CD4-positive, alpha-beta T cell treated with Interleukin-4 for 4 hours (primary cell): ENCODE measurements at regions not wholly inside any gene's neighbourhood (a gene's known extent, or its start where the extent isn't known, plus 50 kb on each side); places are given as distances from the start of the nearest gene placed in this dataset.
"Not testable (repeated sequence)": the region's sequence is repeated elsewhere in the genome, so short reads cannot be mapped to it uniquely, and the experiment has no call there.

Source experiments
- DNase-seq: peaks from one replicate; pipeline ENCODE4 v3.0.0-alpha.2; 2020

DNA sequence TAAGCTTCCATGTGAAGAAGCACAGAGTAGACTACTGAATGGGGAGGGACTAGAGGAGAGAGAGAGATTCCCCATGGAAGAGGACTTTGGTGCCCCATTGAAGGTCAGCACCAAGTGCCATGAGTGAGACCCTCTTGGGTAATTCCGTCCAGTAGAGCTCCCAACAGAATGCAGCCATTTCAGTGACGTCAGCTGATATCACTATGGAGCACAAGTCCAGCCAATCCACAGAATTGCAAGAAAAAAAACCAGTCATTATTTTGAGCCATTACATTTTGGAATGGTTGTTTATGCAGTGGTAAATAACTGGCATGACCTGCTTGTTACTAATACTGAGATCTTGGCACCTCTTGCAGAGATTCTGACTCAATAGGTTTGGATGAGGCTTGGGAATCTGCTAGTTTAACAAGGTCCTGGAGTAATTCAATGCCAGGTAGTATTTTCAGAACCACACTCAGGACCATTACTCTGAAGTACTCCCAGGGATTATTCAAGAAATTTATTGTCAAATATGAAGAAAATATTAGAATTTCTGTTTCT lies 52.6 kb upstream of the SP8 start:
- DNase-seq = no peak

DNA sequence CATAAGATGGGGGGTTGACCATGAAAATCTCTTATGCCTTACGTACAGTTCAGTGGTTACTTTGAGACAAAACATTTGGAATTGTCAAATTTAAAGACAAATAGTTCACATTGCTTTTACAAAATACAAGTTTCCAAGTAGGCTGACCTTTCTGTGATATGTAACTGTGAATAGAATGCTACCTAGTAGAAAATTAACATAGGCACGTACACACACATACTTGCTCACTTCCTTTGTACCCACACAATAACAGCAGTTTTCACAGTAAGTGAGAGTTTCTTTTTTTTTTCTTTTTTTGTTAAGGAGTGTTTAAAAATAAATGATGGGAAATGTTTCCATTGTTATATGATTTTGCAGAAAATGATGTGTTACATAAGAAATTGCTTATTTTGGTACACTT lies 53.3 kb upstream of the SP8 start:
- DNase-seq = no peak

DNA sequence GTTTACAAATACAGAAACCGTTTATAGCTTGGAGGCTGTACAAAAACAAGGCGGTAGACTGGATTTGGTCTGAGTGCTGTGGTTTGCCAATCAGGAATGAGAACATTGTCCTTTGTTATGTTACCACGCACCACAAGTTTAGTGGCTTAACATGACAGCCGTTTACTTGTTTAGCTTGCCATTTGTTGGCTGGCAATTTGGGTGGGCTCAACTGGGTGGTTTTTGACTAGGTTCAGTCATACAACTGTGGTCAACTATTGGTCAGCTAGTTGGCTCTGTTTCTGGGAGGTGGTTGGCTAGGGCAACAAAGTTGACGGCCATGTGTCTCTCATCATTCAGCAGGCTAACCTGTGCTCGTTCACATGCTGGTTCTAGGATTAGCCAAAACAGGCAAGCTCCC lies 60.1 kb upstream of the SP8 start:
- DNase-seq = no peak

DNA sequence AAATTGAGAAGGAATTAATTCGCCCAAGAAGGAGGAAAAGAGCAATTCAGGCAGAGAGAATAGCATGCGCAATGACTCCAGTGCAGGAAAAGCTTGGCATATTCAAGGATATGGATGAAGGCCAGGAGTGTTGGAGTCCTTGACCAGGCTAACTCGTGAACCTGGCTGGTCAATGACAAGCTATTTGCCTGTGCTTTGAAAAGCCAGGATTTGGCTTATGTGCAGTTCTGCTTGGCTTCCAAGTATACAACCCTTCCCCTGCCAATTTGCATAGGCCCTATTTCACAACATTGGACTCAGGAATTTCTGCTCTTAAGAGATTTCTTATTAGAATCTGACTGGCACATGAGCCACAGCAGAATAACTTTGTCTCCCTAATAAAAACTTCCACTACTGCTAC lies 72.3 kb upstream of the SP8 start:
- no peak for DNase-seq

DNA sequence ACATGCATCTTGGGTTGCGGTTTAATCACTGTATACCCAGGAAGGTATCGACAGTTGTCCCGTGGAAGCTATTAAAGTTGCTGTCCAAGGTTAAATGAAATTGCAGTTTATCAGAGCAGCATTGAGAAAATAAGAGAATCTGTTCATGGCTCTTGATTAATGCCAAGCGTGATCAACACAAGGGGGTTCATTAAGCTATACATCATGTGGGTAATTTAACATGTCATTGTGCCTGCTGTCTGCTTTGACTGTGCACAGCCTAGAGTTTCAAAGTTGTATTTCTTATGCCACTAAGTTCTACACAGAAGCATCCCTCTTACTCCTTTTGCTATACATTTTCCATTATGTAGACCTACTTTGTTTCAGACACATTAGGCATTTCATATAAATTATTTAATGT lies 74.8 kb upstream of the SP8 start:
- no peak for DNase-seq

DNA sequence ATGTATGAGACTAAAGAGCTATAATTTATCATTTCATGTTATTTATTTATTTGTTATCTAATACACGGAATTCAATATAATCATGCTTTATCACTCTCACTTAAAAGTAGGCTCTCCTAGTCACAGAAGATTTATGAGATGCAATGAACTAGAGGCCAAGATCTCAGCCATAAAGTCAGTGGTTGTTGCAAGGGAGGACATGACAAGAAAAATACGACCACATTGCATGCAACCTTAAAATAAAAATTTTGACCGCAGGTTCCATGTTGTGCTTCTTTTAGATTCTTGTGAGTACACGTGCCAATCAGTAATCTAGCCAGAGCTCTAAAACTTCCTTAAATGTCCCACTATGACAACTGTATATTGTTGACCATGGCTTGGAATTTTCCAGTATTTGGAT lies 75.9 kb upstream of the SP8 start:
- no peak for DNase-seq

DNA sequence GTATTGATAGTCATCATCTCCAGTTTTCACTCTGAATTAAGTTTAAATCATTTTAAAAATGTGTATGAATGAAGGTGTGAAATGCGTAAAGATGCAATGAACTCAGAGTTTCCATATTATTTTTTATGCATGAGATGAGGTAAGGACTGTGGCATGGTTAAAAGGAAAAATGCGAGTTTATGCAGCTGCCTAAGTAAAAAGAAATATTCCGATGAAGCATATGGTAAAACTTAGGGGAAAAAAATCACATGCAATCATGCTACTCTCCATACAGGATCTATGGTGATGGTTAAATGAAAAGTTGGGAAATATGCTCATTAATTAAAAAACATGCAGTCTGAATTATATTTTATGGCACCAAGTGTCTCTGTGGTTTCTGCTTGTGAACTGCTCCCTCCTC lies 77.5 kb upstream of the SP8 start:
- no peak for DNase-seq

DNA sequence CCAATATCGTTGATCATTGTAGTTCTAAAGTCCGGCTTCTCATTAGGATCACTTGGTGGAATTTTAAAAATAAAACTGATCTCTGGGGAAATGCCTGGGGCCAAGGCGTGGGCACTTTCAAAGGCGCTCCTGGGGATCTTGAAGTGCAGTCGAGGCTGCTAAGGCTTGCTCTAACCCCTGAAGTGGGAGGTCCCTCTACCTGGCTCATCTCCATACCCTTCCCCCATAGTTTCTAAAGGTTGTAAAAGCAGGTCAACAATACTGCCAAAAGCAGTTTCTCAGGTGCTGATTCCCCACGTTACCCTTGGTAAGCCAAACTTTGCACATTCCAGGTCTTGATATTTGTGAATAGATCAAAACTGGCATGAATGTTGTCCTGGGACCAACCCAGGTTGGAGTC lies 79.0 kb upstream of the SP8 start:
- DNase-seq = no peak

DNA sequence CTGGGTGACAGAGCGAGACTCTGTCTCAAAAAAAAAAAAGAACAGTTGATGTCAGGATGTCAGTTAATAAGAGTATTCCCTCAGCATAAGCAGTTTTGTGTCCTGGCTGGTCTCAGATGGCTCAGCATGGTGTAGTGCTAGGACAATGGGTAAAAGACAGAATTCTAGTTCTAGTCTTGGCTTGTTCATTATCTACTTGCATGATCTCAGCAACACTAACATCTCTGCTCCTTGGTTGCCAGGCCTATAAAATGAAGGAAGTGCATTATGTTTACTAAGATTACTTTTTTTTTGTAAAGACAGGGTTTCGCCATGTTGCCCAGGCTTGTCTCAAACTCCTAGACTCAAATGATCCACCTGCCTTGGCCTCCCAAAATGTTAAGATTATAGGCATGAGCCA lies 84.3 kb upstream of the SP8 start:
- DNase-seq = no peak

DNA sequence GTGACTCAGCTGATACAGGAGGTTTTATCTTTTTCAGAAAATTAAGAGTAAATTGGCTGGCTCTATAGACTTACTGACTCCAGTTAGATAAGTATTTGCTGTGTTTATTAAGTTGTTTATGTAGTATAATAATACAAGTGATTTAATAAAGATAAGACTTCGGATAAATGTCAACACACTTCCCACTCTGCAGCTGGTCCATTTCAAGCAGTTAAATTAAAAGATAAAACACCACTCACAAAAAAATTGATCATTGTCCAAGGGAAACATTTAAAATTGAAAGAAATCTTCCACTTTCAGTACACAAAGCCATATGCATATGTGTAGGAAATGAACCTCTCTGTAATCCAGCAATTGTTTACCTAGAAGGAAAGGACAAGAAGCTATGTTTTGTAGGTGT lies 106.1 kb upstream of the SP8 start:
- no peak for DNase-seq

DNA sequence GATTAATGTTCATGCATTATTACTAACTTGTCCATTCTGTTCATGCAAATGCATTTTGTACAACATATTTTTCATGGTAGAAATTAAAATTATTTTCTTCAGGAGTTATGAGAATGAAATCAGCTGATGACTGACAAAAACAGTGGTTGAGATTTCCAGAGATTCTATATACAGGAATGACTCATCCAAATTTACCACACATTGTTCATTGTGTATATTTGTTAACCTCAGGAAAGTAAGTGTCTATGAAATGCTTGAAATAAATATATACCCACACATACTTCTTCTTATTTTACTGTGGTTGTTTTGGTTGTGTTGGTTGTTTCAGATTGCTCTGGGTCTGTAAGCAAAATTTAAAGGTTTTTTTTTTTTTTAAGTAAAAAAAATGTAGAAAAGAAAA lies 108.1 kb upstream of the SP8 start:
- DNase-seq = no peak

DNA sequence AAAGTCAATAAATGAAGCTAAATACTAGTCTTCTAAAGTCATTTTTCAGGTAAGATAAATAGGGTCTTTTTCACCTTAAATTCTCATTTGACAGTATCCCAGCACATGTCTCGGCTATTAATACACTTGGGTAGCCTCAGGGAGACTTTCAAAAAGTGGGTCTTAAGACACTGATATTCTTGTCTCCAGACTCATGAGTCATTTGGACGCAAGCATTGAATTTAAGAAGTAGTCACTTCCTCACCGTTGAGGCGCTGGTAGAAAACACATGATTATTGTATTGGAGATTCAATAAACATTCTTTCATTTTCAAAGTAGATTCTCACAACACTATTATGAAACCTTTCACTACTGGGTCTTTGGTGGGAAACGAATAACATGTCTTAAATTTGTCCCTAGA lies 108.9 kb upstream of the SP8 start:
- DNase-seq = no peak

DNA sequence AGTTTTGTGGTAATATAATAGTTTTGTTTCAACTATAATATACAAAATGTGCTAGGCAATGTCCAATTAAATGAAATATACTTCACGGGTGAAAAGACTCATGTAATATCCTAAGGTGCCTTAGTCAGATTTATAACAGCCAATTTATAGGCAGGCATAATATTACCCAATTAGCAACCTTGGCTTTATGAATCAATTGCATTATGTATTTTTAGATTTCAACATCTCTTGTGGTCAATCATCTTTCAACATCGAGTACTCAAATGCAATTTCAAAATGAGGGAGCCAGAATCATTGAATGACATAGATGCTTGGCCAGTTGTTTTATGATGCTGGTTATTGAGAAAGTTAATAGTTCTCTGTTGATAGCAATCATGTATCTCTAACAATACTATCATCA lies 110.3 kb upstream of the SP8 start:
- no peak for DNase-seq

DNA sequence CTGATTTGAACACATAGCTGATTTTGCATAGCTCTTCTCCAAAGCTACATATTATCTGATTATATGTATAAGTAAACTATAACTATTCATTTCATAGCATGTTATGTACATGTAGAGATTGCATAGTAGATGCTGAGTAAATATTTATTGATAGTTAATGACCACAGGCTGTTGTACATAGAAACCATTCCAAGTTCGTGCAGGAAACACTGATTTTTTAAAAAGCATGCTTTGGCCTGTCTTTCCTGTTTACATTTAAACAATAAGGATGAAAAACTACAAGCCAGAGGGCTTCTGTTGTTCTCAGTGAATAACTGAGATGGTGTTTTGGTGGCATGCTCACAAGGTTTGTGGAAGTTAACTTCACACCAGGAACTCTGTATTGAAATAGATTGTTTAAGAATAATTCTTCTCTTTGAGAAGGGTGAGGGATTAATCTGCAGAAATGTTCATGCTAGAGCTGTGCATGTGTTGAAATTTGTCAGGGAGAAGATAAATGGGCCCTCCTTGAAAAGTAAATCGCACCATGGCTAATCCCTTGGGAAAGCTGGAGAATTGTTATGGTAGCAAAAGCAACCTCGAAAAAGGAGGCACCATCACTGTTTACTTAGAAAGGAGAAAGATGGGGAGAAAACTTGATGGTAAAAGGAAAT lies 120.2 kb upstream of the SP8 start:
- DNase-seq = no peak

DNA sequence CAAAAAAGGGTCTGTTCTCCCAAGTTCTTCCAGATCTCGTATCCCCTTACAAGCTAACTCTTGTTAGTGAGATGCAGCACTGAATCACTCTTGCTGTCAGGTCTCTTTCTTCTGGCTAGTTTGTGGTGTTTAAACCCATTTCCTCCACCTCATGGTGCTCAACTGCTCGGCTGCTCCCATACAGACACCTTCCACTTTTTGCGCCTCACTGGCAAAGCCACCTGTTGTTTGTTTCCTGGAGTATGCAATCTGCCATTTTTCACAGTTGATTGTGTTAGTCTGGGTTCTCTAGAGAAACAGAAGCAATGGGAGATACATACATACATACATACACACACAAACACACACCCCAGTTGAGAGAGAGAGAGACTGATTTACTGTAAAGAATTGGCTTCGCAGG lies 124.4 kb upstream of the SP8 start:
- DNase-seq = no peak

DNA sequence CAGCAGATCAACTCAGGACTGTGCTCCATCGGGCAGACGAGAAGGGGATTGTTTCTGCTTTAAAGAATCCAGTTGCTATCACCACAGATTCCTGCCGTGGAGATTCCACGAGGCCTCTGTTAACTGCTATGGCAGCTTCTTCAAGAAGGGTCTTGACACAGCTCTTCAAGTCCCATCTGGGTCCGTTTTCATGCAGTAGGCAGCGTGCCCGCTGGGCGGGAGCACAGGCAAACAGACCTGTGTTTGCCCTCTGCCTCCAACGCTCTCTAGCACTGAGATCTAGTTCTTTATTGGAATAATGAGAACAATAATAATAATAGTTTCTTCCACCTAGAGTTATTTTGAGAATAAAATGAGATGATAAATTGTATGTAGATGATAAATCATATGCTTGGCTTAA lies 127.2 kb upstream of the SP8 start:
- no peak for DNase-seq

DNA sequence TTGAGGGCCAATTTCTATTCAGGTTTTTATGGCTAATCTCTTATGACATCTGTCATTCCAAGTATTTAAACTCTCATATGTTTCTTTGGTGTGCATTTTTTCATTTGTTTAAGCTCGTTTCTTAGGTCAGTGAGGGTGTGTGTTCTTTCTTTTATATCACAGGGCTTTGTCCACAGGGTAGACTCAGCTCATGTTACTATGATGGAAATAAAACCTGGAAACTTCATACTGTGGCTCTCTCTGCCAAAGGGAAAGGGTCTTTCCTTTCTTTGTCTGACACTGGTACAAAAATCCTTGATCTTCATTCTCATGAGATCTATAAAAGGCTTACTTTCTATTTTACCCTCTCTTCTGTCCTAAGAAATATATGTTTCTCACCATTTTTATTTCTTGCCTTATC lies 129.6 kb upstream of the SP8 start:
- no peak for DNase-seq

DNA sequence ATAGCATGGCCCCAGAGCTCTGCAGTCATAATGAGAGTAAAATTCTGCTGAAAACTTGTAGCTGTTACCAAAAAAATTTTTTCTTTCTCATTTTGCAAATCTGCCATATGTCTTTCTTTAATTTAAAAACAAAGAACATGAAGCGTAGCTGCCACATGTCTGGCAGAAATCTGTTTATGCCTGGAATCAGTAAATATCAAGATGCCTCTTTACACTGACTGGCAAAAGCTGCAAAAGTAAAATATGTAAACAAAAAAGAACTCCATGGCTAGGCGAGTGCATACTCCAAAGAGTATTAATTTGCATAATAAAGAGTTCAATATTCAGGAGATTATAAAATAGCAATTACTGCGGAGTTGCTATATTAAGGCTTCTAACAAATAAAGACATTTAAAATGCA lies 130.9 kb upstream of the SP8 start:
- DNase-seq = no peak

DNA sequence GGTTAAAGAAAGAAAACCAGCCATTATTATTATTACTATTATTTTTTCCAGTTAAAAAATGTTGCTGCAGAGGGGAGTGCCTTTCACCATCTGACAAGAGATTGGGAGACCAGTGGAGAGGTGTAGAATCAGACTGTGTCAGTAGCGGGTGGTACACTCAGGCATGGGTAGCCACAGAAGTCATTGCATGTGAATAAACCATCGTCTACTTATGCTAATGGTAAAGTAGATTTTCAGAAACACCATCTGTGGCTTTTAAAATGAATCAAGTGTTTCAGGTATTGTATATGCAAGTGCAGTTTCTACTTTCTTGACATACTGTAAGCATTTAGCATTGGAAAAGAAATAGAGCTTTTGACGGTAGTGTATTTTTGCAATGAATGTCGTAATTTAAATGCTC lies 131.5 kb upstream of the SP8 start:
- DNase-seq = no peak

DNA sequence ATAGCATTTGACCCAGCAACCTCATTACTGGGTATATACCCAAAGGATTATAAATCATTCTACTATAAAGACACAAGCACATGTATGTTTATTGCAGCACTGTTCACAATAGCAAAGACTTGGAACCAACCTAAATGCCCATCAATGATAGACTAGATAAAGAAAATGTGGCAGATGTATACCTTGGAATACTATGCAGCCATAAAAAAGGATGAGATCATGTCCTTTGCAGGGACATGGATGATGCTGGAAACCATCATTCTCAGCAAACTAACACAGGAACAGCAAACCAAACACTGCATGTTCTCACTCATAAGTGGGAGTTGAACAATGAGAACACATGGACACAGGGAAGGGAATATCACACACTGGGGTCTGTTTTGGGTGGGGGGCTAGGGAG lies 140.5 kb upstream of the SP8 start:
- DNase-seq = not testable (repeated sequence)

DNA sequence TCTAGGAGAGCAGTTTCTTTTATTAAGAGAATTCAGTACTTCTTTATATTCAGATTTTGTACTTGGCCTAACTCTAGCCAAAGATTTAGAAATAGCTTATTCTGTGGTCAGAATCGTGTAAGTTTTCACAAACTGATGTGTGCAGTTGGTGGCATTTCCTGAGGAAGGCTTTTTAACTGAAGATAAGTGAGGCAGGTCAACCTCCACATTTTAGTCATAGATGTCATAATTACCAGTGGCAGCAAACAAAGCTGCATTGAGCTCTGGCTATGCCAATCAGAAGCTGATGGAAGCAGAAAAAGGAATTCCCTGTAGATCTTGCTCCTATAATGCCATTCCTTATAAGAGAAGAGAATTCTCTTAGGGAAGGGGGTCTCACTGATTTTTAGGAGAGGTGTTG lies 141.3 kb upstream of the SP8 start:
- no peak for DNase-seq

DNA sequence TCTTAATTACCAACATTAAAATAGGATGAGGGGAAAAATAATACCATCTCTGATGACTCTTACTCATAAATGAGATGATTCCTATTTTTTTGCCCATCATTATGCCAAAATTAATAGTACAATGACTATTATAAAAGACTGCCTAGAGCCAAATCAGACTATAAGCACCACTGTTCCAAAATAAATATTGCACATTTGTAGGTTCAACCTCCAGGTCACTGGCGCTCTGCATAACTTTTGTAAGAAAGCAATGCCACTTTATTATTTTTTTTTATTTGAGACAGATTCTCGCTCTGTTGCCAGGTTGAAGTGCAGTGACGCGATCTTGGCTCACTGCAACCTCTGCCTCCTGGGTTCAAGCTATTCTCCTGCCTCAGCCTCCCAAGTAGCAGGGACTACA lies 142.5 kb upstream of the SP8 start:
- no peak for DNase-seq

DNA sequence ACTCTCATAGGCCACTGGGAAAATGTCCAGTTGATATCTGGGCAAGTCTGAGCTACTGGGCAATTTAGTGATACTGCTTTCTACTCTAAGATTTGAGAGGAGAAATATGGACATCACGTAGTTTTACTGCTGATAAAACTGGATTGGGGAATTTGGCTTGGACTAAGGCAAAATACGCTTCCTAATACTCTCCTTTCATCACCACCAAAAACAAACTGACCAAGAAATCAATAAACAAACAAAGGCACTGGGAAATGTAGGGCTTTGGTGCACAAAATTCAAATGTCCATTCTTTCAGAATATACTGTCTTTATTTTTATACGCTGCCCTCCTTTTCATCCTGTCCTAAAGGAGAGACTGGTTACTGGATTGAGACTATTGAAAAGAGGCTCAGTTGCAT lies 145.1 kb upstream of the SP8 start:
- DNase-seq = no peak

DNA sequence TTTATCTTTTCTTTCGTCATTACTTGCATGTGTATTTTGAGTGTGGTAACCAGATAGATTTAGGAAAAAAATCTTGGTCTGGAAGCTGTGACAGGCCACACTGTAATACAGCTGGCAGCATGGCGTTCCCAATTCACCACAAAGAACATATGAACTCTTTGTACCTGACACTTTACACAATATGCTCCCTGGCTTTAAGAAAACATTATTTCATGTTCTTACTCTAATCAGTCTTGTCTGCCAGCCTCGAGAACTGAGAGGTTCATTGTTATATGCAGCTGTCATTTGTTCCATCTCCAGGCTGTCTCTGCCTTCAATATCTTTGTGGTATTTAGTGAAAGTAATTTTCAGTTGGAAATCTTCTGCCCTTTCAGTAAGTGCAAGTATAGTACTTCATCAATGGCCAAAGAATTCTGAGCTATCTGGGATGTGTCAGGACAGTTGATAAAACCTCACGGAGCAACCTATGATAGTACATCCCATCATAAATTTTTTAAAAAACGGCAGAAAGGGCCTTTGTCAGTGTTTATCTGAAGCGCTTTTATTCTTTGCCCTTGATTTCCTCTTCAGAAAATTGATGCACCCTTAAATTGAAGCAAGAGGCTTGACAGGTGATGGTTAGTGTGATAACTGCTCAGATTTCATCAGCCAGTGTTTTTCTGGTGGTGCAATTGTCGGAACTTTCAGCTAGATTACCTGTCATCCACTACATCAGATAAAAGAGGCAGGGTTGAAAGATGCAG lies 146.3 kb upstream of the SP8 start:
- no peak for DNase-seq

DNA sequence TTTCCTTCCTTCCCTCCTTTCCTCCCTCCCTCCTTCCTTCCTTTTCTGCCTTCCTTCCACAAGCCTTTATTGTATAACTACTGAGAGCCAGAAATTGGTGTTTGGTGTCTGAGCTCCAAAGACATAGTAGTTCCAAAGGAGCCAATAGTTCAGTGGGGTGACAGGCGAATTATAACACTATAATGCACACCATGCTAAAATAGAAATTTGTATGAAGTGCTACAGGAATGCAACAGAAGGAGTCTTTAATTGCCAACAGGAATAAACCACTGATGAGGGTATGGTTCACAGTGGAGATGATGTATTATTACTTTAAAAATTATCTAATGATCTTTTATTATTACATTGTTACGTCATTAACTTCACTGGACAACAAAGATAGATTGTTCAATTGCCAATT lies 158.8 kb upstream of the SP8 start:
- no peak for DNase-seq
